UCSD-AML1 (cell line): ENCODE measurements at regions not wholly inside any gene's neighbourhood (a gene's known extent, or its start where the extent isn't known, plus 50 kb on each side); places are given as distances from the start of the nearest gene placed in this dataset.
"Not testable (repeated sequence)": the region's sequence is repeated elsewhere in the genome, so short reads cannot be mapped to it uniquely, and the experiment has no call there.

Experiments used
- DNase-seq: peaks from one replicate; lab custom pipeline; 2025; ENCODE audit not compliant: unreplicated experiment; lab: John Stamatoyannopoulos, UW

DNA sequence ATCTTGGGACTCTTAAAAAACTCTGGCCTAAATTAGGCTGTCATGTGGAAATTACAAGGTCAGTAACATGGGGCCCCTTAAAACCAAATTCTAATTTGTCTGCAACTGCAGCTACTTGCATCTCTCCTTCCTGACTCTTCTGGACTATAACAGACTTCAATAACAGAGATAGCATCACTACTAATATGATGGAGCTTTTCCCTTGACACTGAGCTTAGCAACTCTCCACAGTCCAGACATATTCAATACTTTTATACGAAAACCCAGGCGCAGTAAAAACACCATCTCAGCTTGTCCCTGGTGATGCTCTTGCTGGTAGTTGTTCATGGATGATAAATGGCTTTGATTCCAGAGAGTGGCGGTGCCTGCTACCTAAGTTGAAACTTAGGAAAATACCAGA lies 850.4 kb downstream of the STIM2 start:
- no peak for DNase-seq

GRCh38 chr4:27714073-27714472 lies 853.4 kb downstream of the STIM2 start:
- DNase-seq: no peak

DNA sequence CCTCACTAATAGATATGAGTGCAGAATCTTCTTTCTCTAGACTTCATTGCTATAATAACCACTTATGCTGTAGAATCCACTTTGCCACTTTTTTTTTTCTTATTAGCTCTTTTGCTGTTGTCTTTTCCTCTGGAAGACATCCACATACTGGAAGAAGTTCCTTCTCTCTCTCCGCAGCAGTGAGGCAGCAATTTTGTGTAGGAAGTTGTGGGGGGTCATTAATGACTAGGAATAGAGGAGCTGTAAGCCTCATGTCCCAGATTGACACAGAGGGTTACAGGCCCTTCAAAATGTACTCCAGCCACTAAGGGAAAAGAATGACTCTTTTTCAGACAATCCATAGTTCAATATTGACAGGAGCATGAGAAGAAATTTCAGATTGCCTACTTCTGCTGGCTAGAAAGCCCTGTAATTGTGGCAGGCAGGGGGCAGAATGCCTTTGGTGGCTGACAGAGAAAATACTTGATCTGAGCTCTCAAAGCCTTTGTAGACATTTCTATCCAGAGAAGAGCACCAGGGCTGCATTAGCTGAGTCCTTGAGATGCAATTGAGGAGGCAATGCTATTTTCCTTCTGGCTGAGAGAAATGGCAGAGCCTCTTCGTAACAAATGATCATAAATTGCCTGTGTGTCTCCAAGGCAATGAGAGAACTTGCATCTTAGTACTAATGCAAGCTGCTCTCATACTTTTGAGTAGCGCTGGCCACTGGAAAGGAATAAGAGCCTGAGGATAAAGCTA lies 856.2 kb downstream of the STIM2 start:
- DNase-seq: no peak

GRCh38 chr4:27717431-27717755 lies 856.8 kb downstream of the STIM2 start:
- no peak for DNase-seq

- DNase-seq: no peak
Observed at GRCh38 chr4:27720010-27720766, 859.5 kb downstream of the STIM2 start.

- no peak for DNase-seq
Observed at GRCh38 chr4:27721193-27721592, 860.6 kb downstream of the STIM2 start.

DNA sequence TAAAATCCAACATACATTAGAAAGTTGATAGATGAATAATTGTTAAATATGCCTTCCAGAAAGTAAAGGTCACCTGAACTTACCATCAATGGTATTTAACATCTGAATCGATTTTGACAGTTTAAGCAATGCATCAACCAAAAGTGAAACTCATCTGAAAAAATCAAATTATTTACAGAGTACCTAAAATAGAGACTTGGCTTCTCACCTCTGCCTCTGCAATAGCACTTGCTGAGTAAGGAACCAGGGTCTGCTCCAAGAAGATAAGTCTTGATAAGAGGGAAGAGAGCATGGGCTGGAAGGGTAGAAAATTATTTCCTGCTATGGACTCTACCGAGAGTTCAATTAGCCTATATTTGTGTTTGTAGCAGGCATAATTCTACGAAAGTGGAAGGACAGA lies 868.3 kb downstream of the STIM2 start:
- DNase-seq: no peak

DNA sequence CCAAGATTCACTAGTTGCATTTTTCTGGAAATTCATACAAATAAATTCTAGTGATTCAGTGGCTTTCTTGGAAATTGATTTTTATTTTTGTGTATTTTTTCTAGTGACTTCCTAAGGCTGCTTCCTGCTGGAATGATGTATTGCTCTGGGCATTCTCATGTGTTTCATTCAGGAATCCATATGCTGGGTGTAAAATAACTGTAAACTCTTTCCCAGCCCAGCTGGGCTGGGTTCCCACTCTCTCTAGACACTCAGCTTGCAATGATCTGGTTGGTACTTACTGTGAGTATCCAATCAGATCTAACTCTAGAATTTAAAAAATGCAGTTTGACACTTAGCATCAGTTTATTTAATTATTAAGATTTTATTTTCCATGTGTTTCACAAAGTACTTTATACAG lies 882.2 kb downstream of the STIM2 start:
- no peak for DNase-seq

DNA sequence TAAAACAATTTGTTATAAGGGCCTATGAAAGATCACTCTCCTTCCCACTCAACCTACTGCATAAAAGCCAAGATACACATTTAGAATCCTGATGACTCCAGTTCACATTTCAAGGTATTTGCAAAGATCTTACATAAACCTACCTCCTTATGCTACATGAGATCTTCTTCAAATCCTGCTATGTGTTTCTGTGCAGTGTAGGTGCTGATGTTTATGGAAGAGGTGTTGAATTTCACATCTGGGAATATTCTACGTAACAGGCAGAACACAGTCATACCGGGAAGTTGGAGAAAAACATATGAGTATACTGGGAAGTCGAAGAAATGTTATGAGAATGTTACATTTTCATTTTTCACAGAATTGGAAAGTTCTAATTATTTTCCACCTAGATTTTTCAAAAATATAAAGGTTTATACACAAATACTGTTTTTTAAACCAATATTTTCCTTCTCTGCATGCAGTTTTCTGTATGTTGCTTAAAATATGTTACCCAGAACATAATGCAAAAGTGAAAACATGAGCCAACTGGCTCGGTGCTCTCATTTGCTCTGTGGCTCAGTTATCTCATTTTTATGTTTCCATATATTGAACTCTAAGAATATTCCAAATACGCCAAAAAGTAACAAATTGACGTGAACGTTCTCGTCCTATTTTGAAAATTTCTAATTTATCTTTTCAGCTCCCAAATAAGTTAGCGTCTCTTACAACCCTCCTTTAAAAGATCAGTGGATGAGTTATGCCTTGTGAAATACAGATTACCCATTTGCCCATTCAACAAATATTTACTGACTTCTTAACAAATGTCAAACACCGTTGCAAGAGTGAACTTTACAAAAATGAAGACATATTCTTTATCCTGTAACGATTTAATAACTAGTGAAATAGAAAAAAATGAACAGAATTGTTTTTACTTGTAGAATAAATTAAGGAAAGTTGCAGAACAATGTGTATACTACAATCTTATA lies 899.3 kb downstream of the STIM2 start:
- DNase-seq: no peak

DNA sequence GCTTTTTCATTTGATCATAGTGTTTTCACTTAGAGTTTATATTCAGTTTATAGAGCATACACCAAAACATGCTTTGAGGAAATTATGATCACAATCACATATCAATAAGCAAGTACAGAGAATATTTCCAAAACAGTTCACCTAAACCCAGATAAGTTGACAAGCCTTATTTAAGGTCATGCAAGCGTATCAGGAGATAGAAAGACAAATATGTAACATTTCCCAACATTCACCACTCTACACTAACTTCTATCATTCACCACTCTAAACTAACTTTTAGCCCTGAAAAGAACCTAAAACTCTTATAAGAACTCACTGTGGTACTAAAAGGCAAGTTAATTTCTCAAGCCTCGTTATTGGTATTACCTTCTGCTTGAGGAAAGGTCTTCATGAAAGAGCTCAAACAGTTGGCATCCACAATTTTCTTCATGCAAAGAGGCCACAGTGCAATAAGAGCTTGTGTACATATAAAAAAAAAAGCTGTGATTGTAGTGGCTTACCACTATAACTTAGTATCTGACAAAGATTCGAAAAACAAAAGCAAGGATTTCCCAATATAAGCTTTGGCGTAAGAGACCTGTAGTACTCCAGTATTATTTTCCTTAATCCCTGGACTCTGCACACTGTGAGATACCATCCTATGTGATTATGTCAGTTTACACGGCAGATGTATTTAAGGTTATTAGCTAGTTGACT lies 903.3 kb downstream of the STIM2 start:
- no peak for DNase-seq

GRCh38 chr4:27764526-27764837 lies 903.8 kb downstream of the STIM2 start:
- no peak for DNase-seq

GRCh38 chr4:27770895-27771294 lies 910.3 kb downstream of the STIM2 start:
- no peak for DNase-seq

- DNase-seq: no peak
Observed at GRCh38 chr4:27775156-27775555, 914.5 kb downstream of the STIM2 start.

GRCh38 chr4:27779827-27780226 lies 919.2 kb downstream of the STIM2 start:
- no peak for DNase-seq

DNA sequence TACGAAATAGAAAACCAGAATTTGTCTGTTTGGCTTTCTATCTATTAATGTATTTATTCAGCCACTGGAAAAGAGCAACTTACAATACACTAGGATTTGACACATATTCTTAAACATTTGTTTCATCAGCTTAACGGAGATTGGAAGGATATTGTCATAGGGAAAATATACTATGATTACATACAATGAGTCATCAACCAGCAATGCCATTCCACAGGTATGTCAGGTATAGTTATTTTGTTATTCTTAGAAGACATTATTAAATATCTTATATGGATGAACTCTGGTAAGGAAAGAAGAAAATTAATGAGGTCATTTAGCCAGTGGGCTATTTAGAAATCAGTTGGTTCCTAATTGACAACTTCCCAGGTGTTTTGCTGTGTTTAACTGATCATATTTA lies 926.6 kb downstream of the STIM2 start:
- no peak for DNase-seq

GRCh38 chr4:27789773-27790172 lies 929.1 kb downstream of the STIM2 start:
- DNase-seq: no peak

GRCh38 chr4:27790911-27791310 lies 930.3 kb downstream of the STIM2 start:
- no peak for DNase-seq

DNA sequence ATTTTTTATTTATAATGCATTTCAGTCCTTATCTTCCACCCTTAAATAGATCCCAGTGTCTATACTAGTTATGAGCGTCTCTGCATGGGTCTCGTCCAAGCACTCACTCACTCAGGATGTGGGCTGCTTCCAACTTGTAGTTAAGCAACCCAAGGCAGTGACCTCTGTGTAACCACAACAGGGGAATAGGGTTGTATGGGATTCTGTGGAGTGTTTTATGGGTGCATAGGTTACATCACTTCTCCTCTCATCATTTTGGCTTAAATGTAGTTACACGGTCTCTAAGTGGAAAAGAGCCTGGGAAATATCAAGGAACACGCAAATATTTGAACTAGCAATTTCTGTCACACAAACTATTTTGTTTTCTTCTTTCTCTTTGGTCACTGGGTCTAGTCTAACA lies 931.0 kb downstream of the STIM2 start:
- DNase-seq: no peak

GRCh38 chr4:27807207-27807606 lies 946.6 kb downstream of the STIM2 start:
- DNase-seq: no peak

- no peak for DNase-seq
Observed at GRCh38 chr4:27811948-27812347, 951.3 kb downstream of the STIM2 start.

DNA sequence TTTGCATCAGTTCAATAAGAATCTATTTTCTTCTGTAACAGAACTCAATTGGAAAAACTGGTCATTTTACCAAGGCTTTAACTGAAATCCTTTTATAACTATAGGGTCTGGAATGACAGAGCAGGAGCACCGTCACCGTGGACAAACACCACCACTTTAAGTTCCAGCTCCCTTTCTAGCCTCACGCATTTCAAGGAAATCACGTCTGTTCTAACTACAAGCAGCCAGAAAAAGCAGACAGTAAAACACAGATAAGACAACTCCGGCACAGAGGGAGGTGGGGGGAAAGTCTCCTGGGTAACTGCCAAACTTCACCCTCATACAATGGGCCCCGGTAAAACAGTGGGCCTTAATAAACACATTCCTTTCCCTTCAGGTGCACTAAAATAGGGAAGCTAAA lies 952.6 kb downstream of the STIM2 start:
- DNase-seq: not testable (repeated sequence)
